HepG2 (cell line): ENCODE measurements at regions not wholly inside any gene's neighbourhood (a gene's known extent, or its start where the extent isn't known, plus 50 kb on each side); places are given as distances from the start of the nearest gene placed in this dataset.

Experiments
- ESRRA ChIP-seq: sonication (generic); formaldehyde crosslinking; IDR thresholded peaks from 2 replicates; pipeline ENCODE4 v1.5.1; 2020; ENCODE audit warnings: mild to moderate bottlenecking, low read depth, missing genetic modification reagents
- FOXK2 ChIP-seq: fragments of 450-650 bp; IDR thresholded peaks from 2 replicates; pipeline ENCODE4 v1.6.1; 2016
- FOXO1 ChIP-seq: sonication (generic); formaldehyde crosslinking; IDR thresholded peaks from 2 replicates; pipeline ENCODE4 v1.4.0; 2020; ENCODE audit warnings: missing genetic modification reagents
- HDAC6 ChIP-seq: fragments of 200-600 bp; sonication (generic); IDR thresholded peaks from 2 replicates; pipeline ENCODE4 v1.7.0; 2017; ENCODE audit warnings: mild to moderate bottlenecking, antibody characterized with exemption, low read length, low read depth
- KDM3A ChIP-seq: IDR thresholded peaks from 2 replicates; pipeline ENCODE4 v1.6.1; 2018; ENCODE audit warnings: low read depth, missing compliant biosample characterization
- KDM6A ChIP-seq: IDR thresholded peaks from 2 replicates; pipeline ENCODE4 v1.6.1; 2016; ENCODE audit warnings: low read depth
- KLF11 ChIP-seq: IDR thresholded peaks from 2 replicates; pipeline ENCODE4 v1.6.1; 2016; ENCODE audit warnings: missing compliant biosample characterization
- KMT2A ChIP-seq: sonication (generic); formaldehyde crosslinking; IDR thresholded peaks from 2 replicates; pipeline ENCODE4 v1.4.0; 2020; ENCODE audit warnings: missing genetic modification reagents
- MEIS1 ChIP-seq: sonication (generic); formaldehyde crosslinking; IDR thresholded peaks from 2 replicates; pipeline ENCODE4 v1.9.0; 2021; ENCODE audit warnings: mild to moderate bottlenecking, missing genetic modification reagents, moderate library complexity, borderline replicate concordance
- POLR2A ChIP-seq, 2 experiments: IDR thresholded peaks; 2 replicates each; pipeline ENCODE4 v1.6.1; 2011; ENCODE audit warnings: low read depth in 2 of 2, low read length in 2 of 2, mild to moderate bottlenecking in 1 of 2, moderate library complexity in 1 of 2; ENCODE audit not compliant: insufficient read depth in 1 of 2
- ZNF292 ChIP-seq: sonication (generic); formaldehyde crosslinking; IDR thresholded peaks from 2 replicates; pipeline ENCODE4 v1.8.1; 2022; ENCODE audit warnings: mild to moderate bottlenecking, low read depth, missing genetic modification reagents, borderline replicate concordance
- ZNF331 ChIP-seq: sonication (generic); formaldehyde crosslinking; IDR thresholded peaks from 2 replicates; pipeline ENCODE4 v1.4.0; 2020; ENCODE audit warnings: missing genetic modification reagents
- ZNF781 ChIP-seq: sonication (generic); formaldehyde crosslinking; IDR thresholded peaks from 2 replicates; pipeline ENCODE4 v1.5.1; 2020; ENCODE audit warnings: borderline replicate concordance, mild to moderate bottlenecking, missing genetic modification reagents; ENCODE audit errors: not compliant biosample characterization
- ZNF879 ChIP-seq: sonication (generic); formaldehyde crosslinking; IDR thresholded peaks from 2 replicates; pipeline ENCODE4 v1.8.1; 2023; ENCODE audit warnings: missing genetic modification reagents
- ZSCAN30 ChIP-seq: sonication (generic); formaldehyde crosslinking; IDR thresholded peaks from 2 replicates; pipeline ENCODE4 v1.5.0; 2020; ENCODE audit warnings: mild to moderate bottlenecking, missing genetic modification reagents
- TF ChIP-seq, protein P1 (sequence below): sonication (generic); formaldehyde crosslinking; IDR thresholded peaks from 2 replicates; pipeline ENCODE4 v1.5.1; 2020; ENCODE audit warnings: mild to moderate bottlenecking, missing genetic modification reagents, moderate library complexity
- TF ChIP-seq, protein P2 (sequence below): sonication (generic); formaldehyde crosslinking; IDR thresholded peaks from 2 replicates; pipeline ENCODE4 v1.4.0; 2020; ENCODE audit warnings: missing genetic modification reagents
- TF ChIP-seq, protein P3 (sequence below): sonication (generic); formaldehyde crosslinking; IDR thresholded peaks from 2 replicates; pipeline ENCODE4 v1.5.1; 2020; ENCODE audit warnings: mild to moderate bottlenecking, missing genetic modification reagents, borderline replicate concordance
- TF ChIP-seq, protein P4 (sequence below): sonication (generic); formaldehyde crosslinking; IDR thresholded peaks from 2 replicates; pipeline ENCODE4 v1.4.0; 2020; ENCODE audit warnings: mild to moderate bottlenecking, low read depth, missing genetic modification reagents

DNA sequence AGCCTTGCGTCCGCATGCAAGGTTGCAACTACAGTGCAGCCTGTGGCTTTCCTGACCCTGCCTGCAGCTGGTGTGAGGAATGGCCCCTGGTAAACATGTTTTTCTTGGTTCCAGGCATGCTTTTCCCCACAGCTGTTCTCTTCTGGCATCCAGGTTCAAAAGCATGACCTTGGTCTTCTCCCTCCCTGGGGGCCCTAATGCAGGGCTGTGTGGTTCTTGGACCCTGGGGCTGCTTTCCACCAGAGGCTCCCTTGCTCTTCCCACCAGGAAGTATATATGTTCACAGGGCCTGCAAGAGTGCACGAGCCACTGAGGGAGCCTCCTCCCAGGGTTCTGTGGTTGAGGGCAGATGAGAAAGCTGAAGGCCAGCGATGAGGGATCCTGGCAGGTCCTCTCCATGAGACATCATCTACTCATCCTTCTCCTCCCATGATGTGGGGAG lies 125.9 kb downstream of the BCL2L11 start (continued):
- peak; percentile 33; the same call in 1 of the 2 replicates for TF ChIP-seq KMT2A (CRISPR knock-in tag)
- TF ChIP-seq ZNF331 (CRISPR knock-in tag): peak; percentile 49; the same call in 1 of the 2 replicates
- TF ChIP-seq KDM3A (CRISPR knock-in tag): 0 out of 2 replicates have a peak, but pooled peaks have one; percentile 55
- TF ChIP-seq ZSCAN30 (CRISPR knock-in tag): no peak
- TF ChIP-seq, protein P1, sequence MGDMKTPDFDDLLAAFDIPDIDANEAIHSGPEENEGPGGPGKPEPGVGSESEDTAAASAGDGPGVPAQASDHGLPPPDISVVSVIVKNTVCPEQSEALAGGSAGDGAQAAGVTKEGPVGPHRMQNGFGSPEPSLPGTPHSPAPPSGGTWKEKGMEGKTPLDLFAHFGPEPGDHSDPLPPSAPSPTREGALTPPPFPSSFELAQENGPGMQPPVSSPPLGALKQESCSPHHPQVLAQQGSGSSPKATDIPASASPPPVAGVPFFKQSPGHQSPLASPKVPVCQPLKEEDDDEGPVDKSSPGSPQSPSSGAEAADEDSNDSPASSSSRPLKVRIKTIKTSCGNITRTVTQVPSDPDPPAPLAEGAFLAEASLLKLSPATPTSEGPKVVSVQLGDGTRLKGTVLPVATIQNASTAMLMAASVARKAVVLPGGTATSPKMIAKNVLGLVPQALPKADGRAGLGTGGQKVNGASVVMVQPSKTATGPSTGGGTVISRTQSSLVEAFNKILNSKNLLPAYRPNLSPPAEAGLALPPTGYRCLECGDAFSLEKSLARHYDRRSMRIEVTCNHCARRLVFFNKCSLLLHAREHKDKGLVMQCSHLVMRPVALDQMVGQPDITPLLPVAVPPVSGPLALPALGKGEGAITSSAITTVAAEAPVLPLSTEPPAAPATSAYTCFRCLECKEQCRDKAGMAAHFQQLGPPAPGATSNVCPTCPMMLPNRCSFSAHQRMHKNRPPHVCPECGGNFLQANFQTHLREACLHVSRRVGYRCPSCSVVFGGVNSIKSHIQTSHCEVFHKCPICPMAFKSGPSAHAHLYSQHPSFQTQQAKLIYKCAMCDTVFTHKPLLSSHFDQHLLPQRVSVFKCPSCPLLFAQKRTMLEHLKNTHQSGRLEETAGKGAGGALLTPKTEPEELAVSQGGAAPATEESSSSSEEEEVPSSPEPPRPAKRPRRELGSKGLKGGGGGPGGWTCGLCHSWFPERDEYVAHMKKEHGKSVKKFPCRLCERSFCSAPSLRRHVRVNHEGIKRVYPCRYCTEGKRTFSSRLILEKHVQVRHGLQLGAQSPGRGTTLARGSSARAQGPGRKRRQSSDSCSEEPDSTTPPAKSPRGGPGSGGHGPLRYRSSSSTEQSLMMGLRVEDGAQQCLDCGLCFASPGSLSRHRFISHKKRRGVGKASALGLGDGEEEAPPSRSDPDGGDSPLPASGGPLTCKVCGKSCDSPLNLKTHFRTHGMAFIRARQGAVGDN (CRISPR knock-in tag): peak; percentile 85
- TF ChIP-seq ZNF292 (CRISPR knock-in tag): peak; percentile 91; the same call in 1 of the 2 replicates
- TF ChIP-seq ZNF879 (CRISPR knock-in tag): no peak
- no peak for TF ChIP-seq FOXK2
- TF ChIP-seq, protein P2, sequence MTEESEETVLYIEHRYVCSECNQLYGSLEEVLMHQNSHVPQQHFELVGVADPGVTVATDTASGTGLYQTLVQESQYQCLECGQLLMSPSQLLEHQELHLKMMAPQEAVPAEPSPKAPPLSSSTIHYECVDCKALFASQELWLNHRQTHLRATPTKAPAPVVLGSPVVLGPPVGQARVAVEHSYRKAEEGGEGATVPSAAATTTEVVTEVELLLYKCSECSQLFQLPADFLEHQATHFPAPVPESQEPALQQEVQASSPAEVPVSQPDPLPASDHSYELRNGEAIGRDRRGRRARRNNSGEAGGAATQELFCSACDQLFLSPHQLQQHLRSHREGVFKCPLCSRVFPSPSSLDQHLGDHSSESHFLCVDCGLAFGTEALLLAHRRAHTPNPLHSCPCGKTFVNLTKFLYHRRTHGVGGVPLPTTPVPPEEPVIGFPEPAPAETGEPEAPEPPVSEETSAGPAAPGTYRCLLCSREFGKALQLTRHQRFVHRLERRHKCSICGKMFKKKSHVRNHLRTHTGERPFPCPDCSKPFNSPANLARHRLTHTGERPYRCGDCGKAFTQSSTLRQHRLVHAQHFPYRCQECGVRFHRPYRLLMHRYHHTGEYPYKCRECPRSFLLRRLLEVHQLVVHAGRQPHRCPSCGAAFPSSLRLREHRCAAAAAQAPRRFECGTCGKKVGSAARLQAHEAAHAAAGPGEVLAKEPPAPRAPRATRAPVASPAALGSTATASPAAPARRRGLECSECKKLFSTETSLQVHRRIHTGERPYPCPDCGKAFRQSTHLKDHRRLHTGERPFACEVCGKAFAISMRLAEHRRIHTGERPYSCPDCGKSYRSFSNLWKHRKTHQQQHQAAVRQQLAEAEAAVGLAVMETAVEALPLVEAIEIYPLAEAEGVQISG (CRISPR knock-in tag): peak; percentile 72
- TF ChIP-seq HDAC6: no peak
- peak; percentile 92 for TF ChIP-seq ESRRA (CRISPR knock-in tag)
- TF ChIP-seq, protein P3, sequence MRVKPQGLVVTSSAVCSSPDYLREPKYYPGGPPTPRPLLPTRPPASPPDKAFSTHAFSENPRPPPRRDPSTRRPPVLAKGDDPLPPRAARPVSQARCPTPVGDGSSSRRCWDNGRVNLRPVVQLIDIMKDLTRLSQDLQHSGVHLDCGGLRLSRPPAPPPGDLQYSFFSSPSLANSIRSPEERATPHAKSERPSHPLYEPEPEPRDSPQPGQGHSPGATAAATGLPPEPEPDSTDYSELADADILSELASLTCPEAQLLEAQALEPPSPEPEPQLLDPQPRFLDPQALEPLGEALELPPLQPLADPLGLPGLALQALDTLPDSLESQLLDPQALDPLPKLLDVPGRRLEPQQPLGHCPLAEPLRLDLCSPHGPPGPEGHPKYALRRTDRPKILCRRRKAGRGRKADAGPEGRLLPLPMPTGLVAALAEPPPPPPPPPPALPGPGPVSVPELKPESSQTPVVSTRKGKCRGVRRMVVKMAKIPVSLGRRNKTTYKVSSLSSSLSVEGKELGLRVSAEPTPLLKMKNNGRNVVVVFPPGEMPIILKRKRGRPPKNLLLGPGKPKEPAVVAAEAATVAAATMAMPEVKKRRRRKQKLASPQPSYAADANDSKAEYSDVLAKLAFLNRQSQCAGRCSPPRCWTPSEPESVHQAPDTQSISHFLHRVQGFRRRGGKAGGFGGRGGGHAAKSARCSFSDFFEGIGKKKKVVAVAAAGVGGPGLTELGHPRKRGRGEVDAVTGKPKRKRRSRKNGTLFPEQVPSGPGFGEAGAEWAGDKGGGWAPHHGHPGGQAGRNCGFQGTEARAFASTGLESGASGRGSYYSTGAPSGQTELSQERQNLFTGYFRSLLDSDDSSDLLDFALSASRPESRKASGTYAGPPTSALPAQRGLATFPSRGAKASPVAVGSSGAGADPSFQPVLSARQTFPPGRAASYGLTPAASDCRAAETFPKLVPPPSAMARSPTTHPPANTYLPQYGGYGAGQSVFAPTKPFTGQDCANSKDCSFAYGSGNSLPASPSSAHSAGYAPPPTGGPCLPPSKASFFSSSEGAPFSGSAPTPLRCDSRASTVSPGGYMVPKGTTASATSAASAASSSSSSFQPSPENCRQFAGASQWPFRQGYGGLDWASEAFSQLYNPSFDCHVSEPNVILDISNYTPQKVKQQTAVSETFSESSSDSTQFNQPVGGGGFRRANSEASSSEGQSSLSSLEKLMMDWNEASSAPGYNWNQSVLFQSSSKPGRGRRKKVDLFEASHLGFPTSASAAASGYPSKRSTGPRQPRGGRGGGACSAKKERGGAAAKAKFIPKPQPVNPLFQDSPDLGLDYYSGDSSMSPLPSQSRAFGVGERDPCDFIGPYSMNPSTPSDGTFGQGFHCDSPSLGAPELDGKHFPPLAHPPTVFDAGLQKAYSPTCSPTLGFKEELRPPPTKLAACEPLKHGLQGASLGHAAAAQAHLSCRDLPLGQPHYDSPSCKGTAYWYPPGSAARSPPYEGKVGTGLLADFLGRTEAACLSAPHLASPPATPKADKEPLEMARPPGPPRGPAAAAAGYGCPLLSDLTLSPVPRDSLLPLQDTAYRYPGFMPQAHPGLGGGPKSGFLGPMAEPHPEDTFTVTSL: peak; percentile 90
- TF ChIP-seq FOXO1 (CRISPR knock-in tag): peak; percentile 98
- TF ChIP-seq ZNF781 (CRISPR knock-in tag): no peak
- TF ChIP-seq KLF11: peak; percentile 58; the same call in 1 of the 2 replicates
- no peak for TF ChIP-seq POLR2A (IDR thresholded peaks at IDR 0.05; ENCODE audit: insufficient read depth in 1 of 2, low read depth in 2 of 2, low read length in 2 of 2)
- no peak for TF ChIP-seq MEIS1
- TF ChIP-seq KDM6A: peak; percentile 87
- TF ChIP-seq, protein P4, sequence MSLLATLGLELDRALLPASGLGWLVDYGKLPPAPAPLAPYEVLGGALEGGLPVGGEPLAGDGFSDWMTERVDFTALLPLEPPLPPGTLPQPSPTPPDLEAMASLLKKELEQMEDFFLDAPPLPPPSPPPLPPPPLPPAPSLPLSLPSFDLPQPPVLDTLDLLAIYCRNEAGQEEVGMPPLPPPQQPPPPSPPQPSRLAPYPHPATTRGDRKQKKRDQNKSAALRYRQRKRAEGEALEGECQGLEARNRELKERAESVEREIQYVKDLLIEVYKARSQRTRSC: no peak
